HG02973 (cell line): ENCODE measurements at regions not wholly inside any gene's neighbourhood (a gene's known extent, or its start where the extent isn't known, plus 50 kb on each side); places are given as distances from the start of the nearest gene placed in this dataset.
"Not testable (repeated sequence)": the region's sequence is repeated elsewhere in the genome, so short reads cannot be mapped to it uniquely, and the experiment has no call there.

Experiments
- ATAC-seq: cut with Tn5 transposase; IDR thresholded peaks from one replicate; pipeline ENCODE4 v1.9.1; 2021; ENCODE audit warnings: moderate library complexity; ENCODE audit not compliant: unreplicated experiment

DNA sequence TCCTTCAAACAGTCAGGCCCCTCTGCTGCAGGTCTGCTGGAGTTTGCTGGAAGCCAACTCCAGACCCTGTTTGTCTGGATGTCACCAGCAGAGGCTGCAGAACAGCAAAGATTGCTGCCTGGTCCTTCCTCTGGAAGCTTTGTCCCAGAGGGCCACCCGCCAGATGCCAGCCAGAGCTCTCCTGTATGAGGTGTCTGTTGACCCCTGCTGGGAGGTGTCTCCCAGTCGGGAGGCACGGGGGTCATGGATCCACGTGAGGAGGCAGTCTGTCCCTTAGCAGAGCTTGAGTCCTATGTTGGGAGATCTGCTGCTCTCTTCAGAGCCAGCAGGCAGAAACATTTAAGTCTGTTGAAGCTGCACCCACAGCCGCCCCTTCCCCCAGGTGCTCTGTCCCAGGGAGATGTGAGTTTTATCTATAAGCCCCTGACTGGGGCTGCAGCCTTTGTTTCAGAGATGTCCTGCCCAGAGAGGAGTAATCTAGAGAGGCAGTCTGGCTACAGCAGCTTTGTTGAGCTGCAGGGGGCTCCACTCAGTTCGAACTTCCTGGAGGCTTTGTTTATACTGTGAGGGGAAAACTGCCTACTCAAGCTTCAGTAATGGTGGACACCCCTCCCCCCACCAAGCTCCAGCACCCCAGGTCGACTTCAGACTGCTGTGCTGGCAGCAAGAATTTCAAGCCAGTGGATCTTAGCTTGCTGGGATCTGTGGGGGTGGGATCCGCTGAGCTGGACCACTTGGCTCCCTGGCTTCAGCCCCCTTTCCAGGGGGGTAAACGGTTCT lies 72.1 kb downstream of the OGFRL1 start:
- ATAC-seq: not testable (repeated sequence)

DNA sequence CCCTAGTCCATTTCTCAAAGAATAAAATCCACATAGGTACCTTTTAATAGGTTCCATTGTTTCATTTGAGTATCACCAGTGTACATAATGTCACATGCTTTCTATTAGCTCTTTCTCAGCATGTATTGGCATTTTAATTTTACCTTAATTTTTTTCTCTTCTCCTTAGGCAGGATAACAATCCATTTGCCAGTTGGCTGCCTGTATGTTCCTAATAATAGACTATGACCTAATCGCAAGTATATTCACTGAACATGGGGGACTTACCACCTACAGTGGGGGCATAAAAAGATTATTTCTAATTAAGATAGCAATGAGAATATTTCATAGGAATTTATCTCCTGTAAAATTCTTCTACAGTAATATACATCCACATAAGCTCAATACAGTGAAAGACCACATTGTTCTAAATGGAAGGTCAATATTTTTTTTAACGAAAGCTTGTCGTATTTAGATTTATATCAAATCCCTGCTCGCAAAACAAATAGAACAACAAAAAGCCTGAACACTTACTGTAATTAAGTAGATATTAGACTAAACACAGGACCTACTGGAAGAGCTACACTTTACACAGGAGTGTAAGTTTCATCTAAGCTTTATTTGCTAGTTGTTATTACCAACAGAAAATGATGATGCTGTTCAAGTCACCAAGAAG lies 76.4 kb downstream of the OGFRL1 start:
- ATAC-seq: no peak

DNA sequence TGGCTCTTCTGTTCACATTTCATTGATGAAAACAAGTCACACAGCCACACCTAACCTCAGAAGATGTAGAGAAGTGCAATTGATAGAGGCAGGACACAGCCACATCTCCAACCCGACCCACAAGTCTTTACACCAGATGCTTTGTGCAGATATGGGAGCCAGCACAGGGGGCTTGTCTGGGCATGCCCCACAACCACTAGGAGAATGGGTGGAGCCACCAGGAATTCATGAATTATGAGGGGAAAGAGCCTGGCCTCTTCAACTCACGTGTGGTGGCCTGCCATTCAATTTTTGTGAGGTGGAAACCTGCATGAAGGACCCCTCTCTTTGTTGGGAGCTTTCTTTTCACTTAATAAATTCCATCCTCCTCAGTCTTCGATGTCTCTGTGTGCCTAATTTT lies 79.1 kb downstream of the OGFRL1 start:
- ATAC-seq: no peak

DNA sequence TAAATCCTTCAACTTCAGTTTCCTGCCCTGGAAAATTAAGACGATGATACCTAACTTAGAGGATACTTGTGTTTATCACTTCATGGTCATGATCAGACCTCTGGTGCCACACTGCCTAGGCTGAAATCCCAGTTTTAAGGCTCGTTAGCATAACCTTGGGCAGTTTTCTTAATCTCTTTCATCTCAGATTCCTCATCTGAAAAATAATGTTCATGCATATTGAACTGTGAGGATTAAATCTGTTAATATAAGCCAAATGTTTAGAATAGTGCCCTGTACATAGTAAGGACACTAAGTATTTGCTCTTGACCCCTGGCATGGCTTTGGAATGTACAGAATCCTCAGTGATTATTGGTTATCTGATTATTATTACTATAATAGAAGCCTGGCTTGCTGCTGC lies 79.7 kb downstream of the OGFRL1 start:
- no peak for ATAC-seq

DNA sequence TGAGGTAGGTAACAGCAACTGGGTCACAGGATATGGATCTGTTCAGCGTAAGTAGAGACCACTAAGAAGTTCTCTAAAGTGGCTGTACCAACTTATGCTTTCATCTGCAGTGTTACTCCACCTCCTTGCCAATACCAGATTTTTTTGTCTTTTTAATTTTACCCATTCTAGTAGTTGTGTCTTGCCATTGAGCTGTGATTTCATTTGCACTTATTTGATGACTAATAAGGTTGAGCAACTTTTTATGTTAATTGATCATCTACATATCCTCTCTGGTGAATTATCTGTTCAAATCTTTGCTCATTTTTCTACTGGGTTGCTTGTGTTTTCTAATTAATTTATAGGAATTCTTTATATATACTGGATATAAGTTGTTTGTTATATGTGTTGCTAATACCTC lies 82.9 kb downstream of the OGFRL1 start:
- no peak for ATAC-seq

DNA sequence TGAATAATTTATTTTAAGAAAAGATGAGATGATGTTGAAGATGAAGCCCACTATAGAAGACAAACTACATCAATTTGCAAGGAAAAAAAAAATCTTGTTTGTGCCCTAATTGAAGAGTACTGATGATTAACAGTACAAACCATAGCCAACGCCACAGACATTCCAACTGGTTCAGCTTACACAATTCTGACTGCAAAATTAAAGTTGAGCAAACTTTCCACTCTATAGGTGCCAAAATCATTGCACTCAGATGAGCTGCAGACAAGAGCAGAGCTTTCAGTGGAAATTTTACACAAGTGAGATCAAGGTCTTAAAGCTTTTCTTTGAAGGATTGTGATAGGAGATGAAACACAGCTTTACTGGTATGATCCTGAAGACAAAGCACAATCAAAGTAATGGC lies 85.3 kb downstream of the OGFRL1 start:
- no peak for ATAC-seq

GRCh38 chr6:71375676-71376075 lies 87.1 kb downstream of the OGFRL1 start:
- ATAC-seq: no peak

DNA sequence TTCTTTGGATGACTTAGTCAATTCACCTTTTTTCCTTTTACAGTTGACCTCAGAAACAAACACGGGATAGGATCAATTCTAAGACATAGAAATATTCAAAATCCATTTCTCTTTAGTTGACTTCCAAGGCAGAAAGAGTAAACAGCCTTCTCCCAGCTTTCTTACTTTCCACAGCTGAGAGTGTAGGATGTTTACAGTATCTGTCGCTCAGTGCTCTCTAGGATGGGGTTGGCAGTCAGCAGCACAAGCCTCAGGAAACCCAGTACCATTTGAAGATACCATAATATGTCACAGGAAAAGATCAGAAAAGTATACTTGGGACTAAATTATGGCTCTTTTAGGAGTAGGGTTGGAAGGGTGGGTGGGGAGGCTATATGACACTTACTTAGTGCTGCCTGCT lies 88.2 kb downstream of the OGFRL1 start:
- ATAC-seq: no peak

DNA sequence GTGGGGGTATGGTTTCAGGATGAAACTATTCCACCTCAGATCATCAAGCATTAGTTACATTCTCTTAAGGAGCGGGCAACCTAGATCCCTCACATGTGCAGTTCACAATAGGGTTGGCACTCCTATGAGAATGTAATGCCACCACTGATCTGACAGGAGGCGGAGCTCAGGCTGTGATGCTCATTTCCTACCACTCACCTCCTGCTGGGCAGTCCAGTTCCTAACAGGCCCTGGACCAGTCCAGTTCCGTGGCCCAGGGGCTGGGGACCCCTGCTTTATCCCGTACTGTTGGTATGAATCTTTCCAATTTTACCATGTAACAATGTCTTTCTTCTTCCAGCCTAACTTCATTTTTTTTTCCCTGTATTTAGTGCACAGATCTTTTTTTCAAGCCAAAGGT lies 94.9 kb downstream of the OGFRL1 start:
- no peak for ATAC-seq

- ATAC-seq: no peak
These were observed 95.4 kb downstream of the OGFRL1 start for GRCh38 chr6:71383901-71384489.

DNA sequence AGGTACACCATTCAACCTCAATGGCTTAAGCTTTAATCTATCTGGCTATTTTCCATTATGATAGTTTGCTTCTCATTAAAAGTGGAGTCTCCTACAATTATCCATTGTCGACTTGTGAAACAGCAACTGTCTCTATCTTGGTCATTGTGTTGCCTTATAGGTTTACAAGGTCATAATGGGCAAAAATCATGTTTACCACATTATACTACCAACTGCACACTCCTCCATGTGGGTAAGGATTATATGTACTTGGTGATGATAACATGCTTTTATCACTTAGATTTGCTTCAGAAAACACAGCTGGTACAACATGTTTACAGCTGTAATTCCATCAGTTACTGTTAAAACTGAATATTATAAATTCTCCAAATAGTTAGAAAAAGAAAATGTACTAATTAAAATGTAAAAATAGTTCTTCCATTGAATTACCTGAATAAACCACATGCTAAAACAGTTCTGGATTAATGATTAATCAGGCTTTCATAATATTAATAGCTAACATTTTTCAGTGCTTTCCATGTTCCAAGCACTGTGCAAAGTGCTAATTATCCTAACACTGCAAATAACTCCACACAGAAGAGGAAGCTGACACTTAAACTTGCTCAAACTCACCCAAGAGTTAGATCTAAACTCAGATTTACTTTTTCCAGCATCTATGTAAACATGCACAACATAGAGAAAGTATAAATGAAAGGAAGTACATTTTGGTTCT lies 96.7 kb downstream of the OGFRL1 start:
- no peak for ATAC-seq

DNA sequence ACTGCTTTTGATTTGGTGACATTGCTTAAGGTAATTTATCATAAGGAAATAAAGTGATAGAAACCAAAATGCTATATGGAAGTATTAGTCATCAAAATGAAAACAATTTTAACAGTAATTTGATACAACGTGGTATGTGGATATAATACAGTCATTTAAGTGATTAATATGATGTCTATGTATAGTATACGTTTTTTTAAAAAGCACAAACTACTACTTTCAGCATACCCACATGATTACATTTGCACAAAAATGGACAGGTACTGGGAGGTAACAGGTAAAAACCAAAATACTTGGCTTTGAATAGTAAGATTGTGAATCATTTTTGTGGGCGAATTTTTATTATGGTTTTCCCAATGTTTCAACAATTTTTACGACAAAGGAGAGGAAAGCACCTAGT lies 97.6 kb downstream of the OGFRL1 start:
- ATAC-seq: no peak

- ATAC-seq: no peak
These were observed 98.6 kb downstream of the OGFRL1 start for GRCh38 chr6:71387179-71387578.

DNA sequence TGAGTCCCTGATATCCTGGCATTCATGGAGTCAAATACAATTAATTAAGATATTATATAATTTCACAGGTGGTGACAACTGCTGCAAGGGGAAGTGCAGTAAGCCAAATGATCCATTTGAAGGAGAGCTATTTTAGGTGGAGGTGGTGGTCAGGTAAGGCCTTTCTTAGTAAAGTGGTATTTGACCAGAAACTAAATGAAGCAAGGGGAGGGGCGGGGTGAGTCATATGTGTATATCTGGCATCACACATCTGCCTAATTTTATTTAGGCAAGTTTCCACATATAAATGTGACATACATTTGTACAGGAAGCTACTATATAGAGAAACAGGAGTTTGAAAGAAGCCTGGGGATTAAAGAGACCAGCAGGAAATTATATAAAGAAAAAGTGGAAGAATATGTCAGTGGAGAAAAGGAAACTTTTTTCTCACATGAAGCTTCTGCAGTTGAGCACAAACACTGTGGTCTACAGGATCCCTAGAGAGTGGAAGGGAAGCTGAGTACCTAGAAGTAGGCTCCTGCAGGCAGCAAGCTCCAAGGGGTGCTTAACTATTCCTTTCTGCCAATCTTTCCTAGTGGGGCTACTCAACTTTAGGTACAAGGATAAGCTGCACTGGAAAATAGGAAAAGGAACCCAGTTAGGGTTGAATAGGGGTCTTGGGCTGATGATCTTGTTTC lies 99.6 kb downstream of the OGFRL1 start:
- ATAC-seq: peak; percentile 68

- no peak for ATAC-seq
These were observed 100.4 kb downstream of the OGFRL1 start for GRCh38 chr6:71388856-71389527.

DNA sequence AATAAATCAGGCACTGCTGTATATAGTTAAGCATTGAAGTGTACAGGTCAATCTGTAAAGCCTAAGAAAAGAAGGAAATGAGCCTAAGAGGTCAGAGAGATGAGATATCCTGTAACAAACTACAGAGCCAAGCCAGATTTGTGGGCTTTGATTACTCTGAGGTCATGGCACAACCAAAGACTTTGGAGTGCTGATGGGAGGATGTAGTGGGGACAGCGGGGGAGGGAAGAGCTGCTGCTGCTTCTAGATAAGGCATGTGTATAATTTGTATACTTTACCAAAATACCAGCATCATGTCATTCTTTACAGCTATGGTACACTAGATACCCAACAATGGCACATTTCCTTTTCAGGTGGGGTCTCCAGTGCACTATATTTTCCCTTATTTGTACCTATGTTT lies 102.5 kb downstream of the OGFRL1 start:
- ATAC-seq: no peak

GRCh38 chr6:71392276-71392675 lies 103.7 kb downstream of the OGFRL1 start:
- no peak for ATAC-seq

DNA sequence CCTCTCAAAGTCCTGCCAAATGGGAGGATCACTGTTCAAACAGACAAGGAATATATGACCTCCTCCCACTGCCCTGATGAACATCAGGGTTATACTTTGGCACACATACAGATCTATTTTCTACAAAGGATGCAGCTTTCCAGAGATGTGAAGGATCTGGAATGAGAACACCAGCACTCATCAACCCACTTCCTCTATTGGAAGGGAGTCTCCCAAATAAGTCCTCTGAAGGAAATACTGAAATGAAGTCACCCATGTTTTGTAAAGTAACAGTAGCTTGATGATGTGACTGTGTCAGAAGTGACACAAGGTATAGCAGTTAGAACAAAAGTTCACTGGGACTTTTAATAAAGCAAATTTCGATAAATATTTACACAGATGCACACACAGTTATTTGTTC lies 104.9 kb downstream of the OGFRL1 start:
- ATAC-seq: no peak

DNA sequence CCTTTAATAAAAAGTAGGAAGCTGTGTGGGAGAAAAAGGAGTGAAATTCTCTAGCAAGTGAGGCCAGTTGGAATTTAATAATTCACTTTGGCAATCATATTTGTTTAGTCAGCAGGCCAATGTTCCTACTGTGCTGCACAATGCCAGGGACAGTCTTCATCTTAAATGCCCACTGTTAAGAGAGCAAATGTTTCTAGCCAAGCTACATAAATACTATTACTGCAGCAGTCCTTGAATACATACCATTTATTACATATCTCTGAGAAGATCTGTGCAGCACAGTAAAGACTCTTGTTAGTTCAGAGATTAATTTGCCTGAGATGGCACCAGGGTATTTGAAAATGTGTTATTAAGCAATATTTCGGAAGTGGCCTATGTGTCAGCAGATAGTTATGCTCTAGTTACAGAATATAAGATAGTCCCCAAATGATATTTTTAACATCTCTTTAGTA lies 105.4 kb downstream of the OGFRL1 start:
- no peak for ATAC-seq

- no peak for ATAC-seq
These were observed 106.3 kb downstream of the OGFRL1 start for GRCh38 chr6:71394926-71395325.
